HCT116 (cell line): ENCODE measurements at regions not wholly inside any gene's neighbourhood (a gene's known extent, or its start where the extent isn't known, plus 50 kb on each side); places are given as distances from the start of the nearest gene placed in this dataset.

ENCODE experiments used
- ATAC-seq: fragments of 200-7000 bp; cut with Tn5 transposase; 2 replicates; pipeline ENCODE4 v1.9.1; 2020; ENCODE audit warnings: mild to moderate bottlenecking, moderate library complexity
- BruUV-seq: library from RNA; stranded (reverse); fragments of 400-500 nt; replicated peaks from 2 replicates; lab custom pipeline; 2021; lab: Mats Ljungman, UMichigan
- CTCF ChIA-PET: fragments of 300-600 bp; sonication (Branson Sonifier 250); formaldehyde crosslinking; loops from one replicate; lab custom pipeline; 2021; ENCODE audit warnings: antibody characterized with exemption; lab: Charles Lee
- POLR2A ChIA-PET: fragments of 300-600, 350-600 bp; sonication (Branson Sonifier 250); formaldehyde crosslinking; loops from one replicate; lab custom pipeline; 2021; ENCODE audit warnings: antibody characterized with exemption; lab: Charles Lee
- RAD21 ChIA-PET, 2 experiments: fragments of 300-600 bp; sonication (Branson Sonifier 250); formaldehyde crosslinking; loops; one replicate each; lab custom pipeline; 2023; ENCODE audit warnings: low total read pairs in 2 of 2; ENCODE audit not compliant: uncharacterized antibody in 2 of 2, unreplicated experiment in 2 of 2, low non-redundant PET in 1 of 2; lab: Charles Lee
- DNase-seq: peaks from one replicate; pipeline ENCODE4 v3.0.0-alpha.2; 2010; ENCODE audit warnings: low read depth, low spot score
- H2AFZ ChIP-seq: fragments of 200-600 bp; shearing (Covaris generic), sonication (generic); 2 replicates; pipeline ENCODE4 v1.6.1; 2017; ENCODE audit warnings: low read depth, mixed run types, mixed read lengths, antibody characterized with exemption, low read length; ENCODE audit not compliant: poor library complexity, severe bottlenecking
- H3K27ac ChIP-seq: 2 replicates; pipeline ENCODE4 v1.5.1; 2012; ENCODE audit warnings: low read depth, low read length
- H3K27me3 ChIP-seq: fragments of 200-600 bp; sonication (generic); 2 replicates; pipeline ENCODE4 v1.6.1; 2016; ENCODE audit warnings: mixed run types, low read length, mixed read lengths; ENCODE audit not compliant: insufficient read depth
- H3K36me3 ChIP-seq, 2 experiments: fragments of 200-500 bp in 1 of 2; fragments of 200-600 bp in 1 of 2; sonication (Bioruptor generic) in 1 of 2; sonication (generic) in 1 of 2; 2 replicates each; pipeline versions ENCODE4 v1.5.1 to v1.6.1; 2014 to 2016; ENCODE audit warnings: low read length in 2 of 2, inconsistent platforms in 1 of 2, mixed read lengths in 1 of 2, mixed run types in 1 of 2; ENCODE audit not compliant: insufficient read depth in 2 of 2, control insufficient read depth in 1 of 2
- H3K4me1 ChIP-seq, 2 experiments: fragments of 200-600 bp in 1 of 2; sonication (generic) in 1 of 2; 2 replicates each; pipeline versions ENCODE4 v1.5.1 to v1.6.1; 2012 to 2017; ENCODE audit warnings: low read length in 2 of 2, inconsistent platforms in 1 of 2, mild to moderate bottlenecking in 1 of 2, mixed read lengths in 1 of 2, mixed run types in 1 of 2, moderate library complexity in 1 of 2; ENCODE audit not compliant: insufficient read depth in 2 of 2, control insufficient read depth in 1 of 2
- H3K4me2 ChIP-seq: fragments of 200-600 bp; sonication (generic); 2 replicates; pipeline ENCODE4 v1.6.1; 2017; ENCODE audit warnings: mixed run types, low read length, mixed read lengths
- H3K4me3 ChIP-seq, 2 experiments: fragments of 200-600 bp in 1 of 2; sonication (generic) in 1 of 2; replicated peaks in 1 of 2; 2 replicates each; pipeline ENCODE4 v1.5.1; 2011 to 2016; ENCODE audit warnings: low read length in 2 of 2, control low read depth in 1 of 2, low read depth in 1 of 2, mild to moderate bottlenecking in 1 of 2, mixed read lengths in 1 of 2, mixed run types in 1 of 2
- H3K79me2 ChIP-seq: fragments of 200-600 bp; sonication (generic); 2 replicates; pipeline ENCODE4 v1.6.1; 2017; ENCODE audit warnings: mild to moderate bottlenecking, mixed run types, low read length, moderate library complexity, mixed read lengths; ENCODE audit not compliant: insufficient read depth
- H3K9ac ChIP-seq: fragments of 200-600 bp; sonication (generic); 2 replicates; pipeline ENCODE4 v1.6.1; 2016; ENCODE audit warnings: low read length, mixed read lengths
- H3K9me2 ChIP-seq: fragments of 200-600 bp; sonication (generic), shearing (Covaris generic); 2 replicates; pipeline ENCODE4 v1.6.1; 2017; ENCODE audit warnings: mixed run types, mild to moderate bottlenecking, moderate library complexity; ENCODE audit not compliant: insufficient read depth
- H3K9me3 ChIP-seq, 2 experiments: fragments of 200-500 bp in 1 of 2; fragments of 200-600 bp in 1 of 2; sonication (Bioruptor generic) in 1 of 2; sonication (generic) in 1 of 2; 2 replicates each; pipeline ENCODE4 v1.6.1; 2014 to 2017; ENCODE audit warnings: low read length in 2 of 2, mixed read lengths in 2 of 2, inconsistent platforms in 1 of 2, low read depth in 1 of 2, mild to moderate bottlenecking in 1 of 2, mixed run types in 1 of 2, moderate library complexity in 1 of 2; ENCODE audit not compliant: control insufficient read depth in 1 of 2, insufficient read depth in 1 of 2
- H4K20me1 ChIP-seq: fragments of 200-600 bp; sonication (generic), shearing (Covaris generic); 2 replicates; pipeline ENCODE4 v1.6.1; 2017; ENCODE audit warnings: mixed run types, mild to moderate bottlenecking, moderate library complexity; ENCODE audit not compliant: insufficient read depth
- CBX3 ChIP-seq: IDR thresholded peaks from 2 replicates; pipeline ENCODE4 v1.6.1; 2012; ENCODE audit warnings: low read depth
- CTCF ChIP-seq, 3 experiments: fragments of 200-600 bp in 1 of 3; sonication (generic) in 1 of 3; IDR thresholded peaks in 2 of 3; conservative IDR thresholded peaks in 1 of 3; 2 replicates each; pipeline ENCODE4 v1.5.1; 2012 to 2017; ENCODE audit warnings: low read depth in 2 of 3, low read length in 2 of 3, antibody characterized with exemption in 1 of 3, borderline replicate concordance in 1 of 3, control low read depth in 1 of 3, mild to moderate bottlenecking in 1 of 3, mixed read lengths in 1 of 3, mixed run types in 1 of 3, moderate library complexity in 1 of 3; ENCODE audit not compliant: insufficient read depth in 1 of 3
- EGR1 ChIP-seq: IDR thresholded peaks from 2 replicates; pipeline ENCODE4 v1.6.1; 2012; ENCODE audit warnings: low read depth
- ELF1 ChIP-seq: IDR thresholded peaks from 2 replicates; pipeline ENCODE4 v1.6.1; 2012; ENCODE audit warnings: low read depth, borderline replicate concordance
- EZH2phosphoT487 ChIP-seq: fragments of 200-600 bp; IDR thresholded peaks from 2 replicates; pipeline ENCODE4 v1.6.1; 2018; ENCODE audit warnings: antibody characterized with exemption, borderline replicate concordance
- FOSL1 ChIP-seq: IDR thresholded peaks from 2 replicates; pipeline ENCODE4 v1.6.1; 2012; ENCODE audit warnings: low read depth
- POLR2A ChIP-seq: IDR thresholded peaks from 2 replicates; pipeline ENCODE4 v1.7.0; 2011; ENCODE audit warnings: borderline replicate concordance; ENCODE audit not compliant: insufficient read depth, insufficient read length; ENCODE audit errors: extremely low read depth
- POLR2AphosphoS5 ChIP-seq: IDR thresholded peaks from 2 replicates; pipeline ENCODE4 v1.6.1; 2011; ENCODE audit warnings: mild to moderate bottlenecking, low read depth, low read length, moderate library complexity
- SIN3A ChIP-seq: IDR thresholded peaks from 2 replicates; pipeline ENCODE4 v1.6.1; 2012; ENCODE audit warnings: low read depth
- TCF7L2 ChIP-seq: IDR thresholded peaks from 2 replicates; pipeline ENCODE4 v1.7.0; 2011; ENCODE audit warnings: borderline replicate concordance, inconsistent platforms; ENCODE audit not compliant: insufficient read depth, insufficient read length; ENCODE audit errors: extremely low read depth
- ZNF274 ChIP-seq: fragments of 200-500 bp; sonication (Bioruptor generic); IDR thresholded peaks from 2 replicates; pipeline ENCODE4 v1.6.1; 2014; ENCODE audit warnings: mild to moderate bottlenecking, low read depth, low read length, inconsistent platforms
- intact Hi-C: fragments of 100-400 bp; cut with micrococcal nuclease; formaldehyde crosslinking; loops from 2 replicates; pipeline ENCODE4 v1.10.0; 2022

GRCh38 chr11:91100427-91100826 lies 877.6 kb upstream of the CHORDC1 start:
- Histone ChIP-seq H3K4me1 (no peaks in the 10 kb centered on the region), H3K9ac (no peak overlapping the region), H3K79me2 (no peaks in the 10 kb centered on the region), H3K4me3 (no peak overlapping the region), H2AFZ (no peak overlapping the region), H3K36me3 (no peaks in the 10 kb centered on the region), H3K9me2 (no peaks in the 10 kb centered on the region), H3K27ac (no peak overlapping the region), H3K4me2 (no peak overlapping the region), H3K9me3 (peaks cover 2 to 3% of the 10 kb centered on the region in 2 experiments; a peak in 2 of 4 replicates), H4K20me1 (no peaks in the 10 kb centered on the region), H3K27me3 (no peaks in the 10 kb centered on the region)
- ChIA-PET RAD21 (no interaction called here), CTCF (no interaction called here), POLR2A (no interaction called here)
- ATAC-seq = no peak
- intact Hi-C loops = no loop called here
- no TSS peak for BruUV-seq
- TF ChIP-seq ZNF274 = no peak
- no peak for TF ChIP-seq CTCF (IDR thresholded peaks at IDR 0.05 in 2 of 3, conservative IDR thresholded peaks at IDR 0.05 in 1 of 3; ENCODE audit: borderline replicate concordance in 1 of 3, insufficient read depth in 1 of 3, low read depth in 2 of 3, low read length in 2 of 3)
- no peak for TF ChIP-seq CBX3
- no peak for TF ChIP-seq FOSL1
- no peak for TF ChIP-seq EGR1
- no peak for TF ChIP-seq POLR2AphosphoS5
- no peak for TF ChIP-seq EZH2phosphoT487
- TF ChIP-seq TCF7L2 = no peak
- TF ChIP-seq POLR2A = no peak
- TF ChIP-seq SIN3A = no peak
- TF ChIP-seq ELF1 = no peak
- DNase-seq = no peak
